ENCODE measurements at regions not wholly inside any gene's neighbourhood (a gene's known extent, or its start where the extent isn't known, plus 50 kb on each side); places are given as distances from the start of the nearest gene placed in this dataset.

GRCh38 chr16:86925067-86925791, 346.9 kb downstream of the FOXL1 start:
- DNase-seq (ENCODE audit: low spot score) = no peak
- Mint-ChIP-seq H3K36me3 (ENCODE audit: low read depth, unreplicated experiment) (peaks cover 6% of the 10 kb centered on the region), H3K9me3 (ENCODE audit: unreplicated experiment) (no peaks in the 10 kb centered on the region), H3K27ac (ENCODE audit: unreplicated experiment) (no peak overlapping the region), H3K4me1 (ENCODE audit: unreplicated experiment) (peaks cover 36% of the 10 kb centered on the region), H3K4me3 (ENCODE audit: unreplicated experiment) (no peak overlapping the region), H3K27me3 (ENCODE audit: unreplicated experiment) (peaks cover 7% of the 10 kb centered on the region)
- TF ChIP-seq CTCF (IDR thresholded peaks at IDR 0.05; ENCODE audit: unreplicated experiment) = no peak

GRCh38 chr16:86926181-86927094, 348.1 kb downstream of the FOXL1 start:
- peaks cover 39% of the 10 kb centered on the region for H3K4me1 Mint-ChIP-seq (ENCODE audit: unreplicated experiment)

DNA sequence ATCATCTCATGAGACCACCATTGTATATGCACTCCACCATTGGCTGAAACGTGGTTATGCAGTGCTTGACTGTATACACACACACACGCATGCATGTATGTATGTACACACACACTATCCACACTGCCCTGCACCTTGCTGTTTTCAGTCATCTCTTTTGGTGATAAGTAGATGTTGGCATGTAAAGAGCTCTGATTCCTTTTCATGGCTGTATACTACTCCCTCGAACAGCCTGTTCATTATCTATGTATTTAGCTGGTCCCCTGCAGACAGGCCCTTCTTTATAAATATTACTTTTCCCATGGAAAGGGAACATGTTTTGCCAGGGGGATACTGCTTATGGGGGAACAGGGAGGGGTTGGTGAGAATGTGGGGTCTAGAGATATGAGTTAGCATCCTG, 349.4 kb downstream of the FOXL1 start:
- peaks cover 39% of the 10 kb centered on the region for H3K4me1 Mint-ChIP-seq (ENCODE audit: unreplicated experiment)
- TF ChIP-seq CTCF (IDR thresholded peaks at IDR 0.05; ENCODE audit: unreplicated experiment) = no peak
- DNase-seq (ENCODE audit: low spot score) = no peak
- H3K36me3 Mint-ChIP-seq (ENCODE audit: low read depth, unreplicated experiment) = no peaks in the 10 kb centered on the region
- H3K4me3 Mint-ChIP-seq (ENCODE audit: unreplicated experiment) = no peak overlapping the region
- H3K27me3 Mint-ChIP-seq (ENCODE audit: unreplicated experiment) = peaks cover 3% of the 10 kb centered on the region
- H3K27ac Mint-ChIP-seq (ENCODE audit: unreplicated experiment) = no peak overlapping the region
- H3K9me3 Mint-ChIP-seq (ENCODE audit: unreplicated experiment) = no peaks in the 10 kb centered on the region

More at GRCh38 chr16:86926181-86927094, 348.1 kb downstream of the FOXL1 start:
- DNase-seq (ENCODE audit: low spot score) = no peak
- TF ChIP-seq CTCF (IDR thresholded peaks at IDR 0.05; ENCODE audit: unreplicated experiment) = no peak
- Mint-ChIP-seq H3K36me3 (ENCODE audit: low read depth, unreplicated experiment) (peaks cover 5% of the 10 kb centered on the region), H3K27ac (ENCODE audit: unreplicated experiment) (no peak overlapping the region), H3K9me3 (ENCODE audit: unreplicated experiment) (no peaks in the 10 kb centered on the region), H3K4me3 (ENCODE audit: unreplicated experiment) (no peak overlapping the region), H3K27me3 (ENCODE audit: unreplicated experiment) (peaks cover 6% of the 10 kb centered on the region)

DNA sequence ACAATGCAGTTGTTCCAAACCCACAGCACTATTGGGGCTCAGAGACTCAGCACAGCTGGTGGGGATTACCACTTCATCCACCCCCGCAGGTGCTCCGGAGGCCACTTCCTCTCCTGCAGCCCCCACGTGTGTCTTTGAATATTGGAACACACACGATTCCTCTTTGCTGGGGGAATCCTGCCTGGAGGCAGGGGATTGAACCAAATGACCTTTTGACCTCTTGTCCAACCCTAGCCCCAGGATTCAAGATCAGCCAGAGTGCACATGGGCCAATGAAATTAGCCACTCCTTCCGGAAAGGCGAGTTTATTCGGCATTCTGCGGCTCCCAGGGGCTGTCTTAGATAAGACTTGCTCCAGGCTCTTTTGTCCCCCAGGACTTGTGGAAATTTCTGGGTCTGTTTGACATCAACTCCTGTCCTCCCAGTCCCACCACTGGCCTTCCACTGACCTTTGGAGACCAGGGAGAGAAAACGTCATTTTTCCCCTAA, 350.2 kb downstream of the FOXL1 start:
- H3K36me3 Mint-ChIP-seq (ENCODE audit: low read depth, unreplicated experiment) = no peaks in the 10 kb centered on the region
- H3K27ac Mint-ChIP-seq (ENCODE audit: unreplicated experiment) = peak overlapping the region; percentile 93
- H3K27me3 Mint-ChIP-seq (ENCODE audit: unreplicated experiment) = peaks cover 3% of the 10 kb centered on the region
- H3K4me3 Mint-ChIP-seq (ENCODE audit: unreplicated experiment) = peak overlapping the region; percentile 68
- DNase-seq (ENCODE audit: low spot score) = no peak
- peaks cover 36% of the 10 kb centered on the region for H3K4me1 Mint-ChIP-seq (ENCODE audit: unreplicated experiment)
- TF ChIP-seq CTCF (IDR thresholded peaks at IDR 0.05; ENCODE audit: unreplicated experiment) = no peak
- H3K9me3 Mint-ChIP-seq (ENCODE audit: unreplicated experiment) = no peaks in the 10 kb centered on the region

All from endothelial cell (in vitro differentiated cells).